GM10266 (cell line): ENCODE measurements at regions not wholly inside any gene's neighbourhood (a gene's known extent, or its start where the extent isn't known, plus 50 kb on each side); places are given as distances from the start of the nearest gene placed in this dataset.
"Not testable (repeated sequence)": the region's sequence is repeated elsewhere in the genome, so short reads cannot be mapped to it uniquely, and the experiment has no call there.

ENCODE experiments used
- DNase-seq: peaks from one replicate; pipeline ENCODE4 v3.0.0; 2012; ENCODE audit errors: extremely low spot score
- TF ChIP-seq, protein P1 (sequence below): IDR thresholded peaks from 2 replicates; pipeline ENCODE4 v1.5.1; 2012; ENCODE audit warnings: mild to moderate bottlenecking, low read depth; ENCODE audit not compliant: control insufficient read depth, insufficient read depth; ENCODE audit errors: missing control alignments

DNA sequence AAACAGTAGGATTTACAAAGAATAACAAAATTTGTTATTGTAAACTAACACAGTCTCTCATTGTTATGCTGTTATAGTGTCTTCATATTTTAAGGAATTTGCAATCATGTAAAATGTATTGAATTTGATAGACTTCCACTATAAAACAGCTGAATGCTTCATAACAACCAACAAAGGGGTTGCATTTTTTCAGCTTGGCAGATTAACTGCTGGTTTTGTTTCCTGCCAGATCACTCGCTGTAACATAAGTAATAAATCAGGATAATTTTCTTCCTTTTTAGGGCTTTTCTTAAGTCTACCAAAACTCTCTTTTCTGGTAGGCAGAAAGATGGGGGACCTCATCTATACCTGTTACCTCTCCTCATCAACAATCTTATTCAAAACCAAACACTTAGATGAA lies 169.8 kb downstream of the SAMD5 start:
- no peak for DNase-seq
- TF ChIP-seq, protein P1, sequence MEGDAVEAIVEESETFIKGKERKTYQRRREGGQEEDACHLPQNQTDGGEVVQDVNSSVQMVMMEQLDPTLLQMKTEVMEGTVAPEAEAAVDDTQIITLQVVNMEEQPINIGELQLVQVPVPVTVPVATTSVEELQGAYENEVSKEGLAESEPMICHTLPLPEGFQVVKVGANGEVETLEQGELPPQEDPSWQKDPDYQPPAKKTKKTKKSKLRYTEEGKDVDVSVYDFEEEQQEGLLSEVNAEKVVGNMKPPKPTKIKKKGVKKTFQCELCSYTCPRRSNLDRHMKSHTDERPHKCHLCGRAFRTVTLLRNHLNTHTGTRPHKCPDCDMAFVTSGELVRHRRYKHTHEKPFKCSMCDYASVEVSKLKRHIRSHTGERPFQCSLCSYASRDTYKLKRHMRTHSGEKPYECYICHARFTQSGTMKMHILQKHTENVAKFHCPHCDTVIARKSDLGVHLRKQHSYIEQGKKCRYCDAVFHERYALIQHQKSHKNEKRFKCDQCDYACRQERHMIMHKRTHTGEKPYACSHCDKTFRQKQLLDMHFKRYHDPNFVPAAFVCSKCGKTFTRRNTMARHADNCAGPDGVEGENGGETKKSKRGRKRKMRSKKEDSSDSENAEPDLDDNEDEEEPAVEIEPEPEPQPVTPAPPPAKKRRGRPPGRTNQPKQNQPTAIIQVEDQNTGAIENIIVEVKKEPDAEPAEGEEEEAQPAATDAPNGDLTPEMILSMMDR = no peak

DNA sequence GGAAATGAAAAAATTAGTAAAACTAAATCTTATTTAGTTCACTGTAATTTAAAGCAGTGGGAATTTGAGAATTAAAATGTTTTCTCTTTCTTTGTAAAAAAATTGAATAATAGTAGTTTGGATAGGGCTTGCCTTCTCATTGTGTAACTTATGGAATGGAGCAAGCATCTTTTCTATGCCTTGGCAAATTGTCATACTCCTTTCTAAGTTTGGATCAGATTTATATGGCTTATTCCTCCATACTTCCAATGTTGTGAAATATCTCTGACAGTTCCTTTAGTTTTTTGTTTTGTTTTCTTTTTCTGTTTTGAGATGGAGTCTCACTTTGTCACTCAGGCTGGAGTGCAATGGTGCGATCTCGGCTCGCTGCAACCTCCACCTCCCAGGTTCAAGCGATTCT lies 176.4 kb downstream of the SAMD5 start:
- TF ChIP-seq, protein P1 = no peak
- DNase-seq = no peak

DNA sequence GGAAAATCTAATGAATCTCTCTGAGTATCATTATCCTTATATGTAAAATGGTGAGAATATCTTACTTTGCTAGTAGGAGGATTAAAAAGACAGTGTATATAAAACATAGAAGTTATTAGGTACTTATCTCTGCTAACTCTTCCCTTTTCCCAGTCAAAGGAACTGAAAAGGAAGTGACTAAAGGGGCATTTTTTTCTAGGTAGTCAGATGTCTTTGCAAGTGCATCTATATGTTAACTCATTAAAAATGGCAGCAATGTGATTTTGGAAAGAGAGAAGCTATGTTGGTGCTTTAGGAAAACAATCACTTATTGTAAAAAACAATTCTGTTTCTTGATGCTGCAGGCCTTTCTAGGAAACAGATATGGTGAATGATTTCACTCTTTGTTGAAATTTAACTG lies 180.9 kb downstream of the SAMD5 start:
- TF ChIP-seq, protein P1 = no peak
- no peak for DNase-seq

DNA sequence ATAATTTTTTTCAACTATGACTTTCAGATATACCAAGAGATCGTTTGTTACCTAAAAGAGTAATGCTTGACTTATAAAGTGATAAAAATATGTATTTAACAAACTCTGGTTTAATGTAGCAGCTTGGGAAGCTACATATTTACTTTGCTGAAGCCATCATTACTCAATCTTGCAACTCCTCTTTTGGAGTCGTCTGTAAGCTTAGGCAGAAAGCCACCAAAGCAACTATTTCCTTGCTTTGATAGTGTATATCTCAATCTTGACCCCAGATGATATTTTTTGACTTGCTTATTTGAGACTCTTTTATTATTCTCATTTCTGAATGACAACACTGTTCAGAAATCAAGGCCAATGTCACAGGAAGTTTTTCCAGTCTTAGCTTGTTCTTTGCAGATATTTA lies 183.0 kb downstream of the SAMD5 start:
- TF ChIP-seq, protein P1 = no peak
- DNase-seq = no peak

DNA sequence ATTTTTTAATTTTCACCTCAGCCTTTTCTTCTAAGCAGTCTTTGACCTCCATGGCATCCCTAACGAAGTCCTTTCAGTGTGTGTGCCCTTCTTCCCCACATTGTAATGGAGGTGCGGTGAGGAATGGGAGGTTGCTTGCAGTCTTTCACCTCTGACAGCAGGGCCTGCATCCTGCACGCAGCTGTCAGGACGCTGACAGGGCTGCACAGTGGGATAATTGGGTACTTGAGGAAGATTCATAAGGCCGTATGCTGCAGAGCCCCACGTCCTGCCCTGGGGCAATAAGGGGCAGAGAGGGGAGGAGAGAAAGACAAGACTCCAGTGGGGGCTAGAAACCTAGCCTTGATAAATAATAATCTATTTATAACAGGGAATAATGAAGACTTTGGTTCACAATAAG lies 184.7 kb downstream of the SAMD5 start:
- TF ChIP-seq, protein P1 = no peak

DNA sequence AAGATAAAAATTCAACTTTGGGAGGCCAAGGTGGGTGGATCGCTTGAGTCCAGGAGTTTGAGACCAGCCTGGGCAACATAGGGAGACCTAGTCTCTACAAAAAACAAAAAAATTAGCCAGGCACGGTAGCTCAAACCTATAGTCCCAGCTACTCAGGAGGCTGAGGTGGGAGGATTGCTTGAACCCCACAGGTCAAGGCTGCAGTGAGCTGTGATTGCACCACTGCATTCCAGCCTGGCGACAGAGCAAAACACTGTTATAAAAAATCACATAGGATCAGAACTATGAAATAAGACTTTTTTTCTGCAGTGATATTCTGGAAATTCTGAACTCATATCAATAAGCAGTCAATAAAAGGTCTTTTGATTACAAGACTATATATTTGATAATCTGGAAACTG lies 186.1 kb downstream of the SAMD5 start:
- DNase-seq = not testable (repeated sequence)

More for the DNA sequence above, 184.7 kb downstream of the SAMD5 start:
- no peak for DNase-seq

DNA sequence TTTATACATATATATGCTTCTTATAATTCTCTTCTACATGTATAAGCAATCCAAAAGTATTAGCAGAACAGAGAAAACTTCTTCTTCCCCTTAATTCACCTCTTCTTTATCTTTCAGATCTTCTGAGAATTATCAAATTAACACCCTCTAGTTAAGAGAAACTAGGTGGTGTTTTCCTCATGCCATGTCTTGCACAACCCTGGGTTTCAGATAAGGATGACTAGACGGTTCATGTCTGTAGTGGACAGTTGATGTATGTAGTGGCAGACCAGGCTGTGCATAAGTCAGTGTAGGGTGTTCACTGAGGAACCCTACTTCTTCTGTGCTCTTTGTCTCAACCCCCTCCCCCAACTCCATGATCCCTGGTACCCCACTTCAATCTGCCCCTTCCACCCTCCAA lies 187.3 kb downstream of the SAMD5 start:
- TF ChIP-seq, protein P1 = no peak
- DNase-seq = no peak

DNA sequence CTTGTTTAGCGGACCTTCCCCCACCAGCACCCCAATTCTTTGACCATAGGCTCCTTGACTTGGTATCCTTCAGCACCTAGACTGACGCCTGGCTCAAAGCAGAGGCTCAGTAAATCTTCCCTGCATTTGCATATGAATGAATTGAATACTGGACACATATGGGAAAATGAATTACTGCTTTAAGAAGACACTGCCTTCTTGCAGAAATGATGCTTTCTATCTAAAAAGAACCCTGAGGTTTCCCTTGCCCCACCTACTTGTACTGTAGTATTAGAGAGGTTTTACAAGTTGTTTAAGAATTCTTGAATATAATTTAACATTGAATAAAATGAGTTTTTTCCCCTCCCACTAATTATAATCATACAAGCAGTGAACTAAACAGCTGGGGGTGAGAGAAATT lies 190.7 kb downstream of the SAMD5 start:
- DNase-seq = no peak
- TF ChIP-seq, protein P1 = no peak
